ENCODE measurements at regions not wholly inside any gene's neighbourhood (a gene's known extent, or its start where the extent isn't known, plus 50 kb on each side); places are given as distances from the start of the nearest gene placed in this dataset.

- TF ChIP-seq RCOR1 (IDR thresholded peaks at IDR 0.05; ENCODE audit: insufficient replicate concordance, low read length) (no peak), CTCF (conservative IDR thresholded peaks at IDR 0.05; ENCODE audit: low read depth, low read length) (no peak), CEBPB (IDR thresholded peaks at IDR 0.05; ENCODE audit: low read depth, low read length) (no peak), RAD21 (IDR thresholded peaks at IDR 0.05; ENCODE audit: low read length) (no peak), ELK1 (IDR thresholded peaks at IDR 0.05; ENCODE audit: borderline replicate concordance, low read depth, low read length) (no peak), NFE2L2 (IDR thresholded peaks at IDR 0.05; ENCODE audit: low read depth, low read length) (no peak), USF2 (IDR thresholded peaks at IDR 0.05; ENCODE audit: low read depth, low read length) (no peak), RFX5 (IDR thresholded peaks at IDR 0.05; ENCODE audit: low read depth, low read length) (no peak), CHD1 (IDR thresholded peaks at IDR 0.05; ENCODE audit: low read depth, low read length) (no peak), POLR2A (IDR thresholded peaks at IDR 0.05; ENCODE audit: low read depth, low read length) (no peak), MXI1 (IDR thresholded peaks at IDR 0.05; ENCODE audit: borderline replicate concordance, low read depth, low read length) (no peak), SMC3 (IDR thresholded peaks at IDR 0.05; ENCODE audit: low read depth, low read length) (no peak), MAZ (IDR thresholded peaks at IDR 0.05; ENCODE audit: borderline replicate concordance, low read depth, low read length) (no peak)
Observed at GRCh38 chr10:70942125-70942524, 53.8 kb upstream of the PCBD1 start.

All from IMR-90 (cell line).